ENCODE measurements at regions not wholly inside any gene's neighbourhood (a gene's known extent, or its start where the extent isn't known, plus 50 kb on each side); places are given as distances from the start of the nearest gene placed in this dataset.

DNA sequence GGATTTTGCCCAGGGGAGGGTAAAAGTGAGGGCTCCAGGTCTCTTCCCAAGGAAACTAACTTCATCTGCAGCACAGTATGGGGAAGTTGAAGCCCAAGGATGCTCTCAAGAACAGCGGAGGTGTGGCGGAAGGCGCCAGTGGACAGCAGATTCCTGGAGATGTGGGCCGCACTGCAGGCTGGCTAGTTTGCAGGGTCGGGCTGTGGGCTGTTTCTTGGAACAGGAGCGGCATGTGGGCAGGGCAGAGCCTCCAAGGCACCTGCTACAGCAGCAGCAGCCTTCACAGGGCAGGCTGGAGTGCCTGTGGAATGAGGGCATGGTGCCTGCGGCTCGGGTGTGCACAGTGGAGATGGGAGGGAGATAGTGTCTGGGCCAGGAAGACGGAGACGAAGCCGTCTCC, 100.0 kb upstream of the SFSWAP start:
- no peak overlapping the region for H3K9ac ChIP-seq (replicated peaks in 1 of 4; ENCODE audit: extremely low read depth in 1 of 4, low read depth in 3 of 4, low read length in 3 of 4)
- no peak overlapping the region for H3K23ac ChIP-seq (ENCODE audit: insufficient read length)
- POLR2A ChIA-PET (ENCODE audit: partially characterized antibody) = no interaction called here
- no peak overlapping the region for H3K14ac ChIP-seq (ENCODE audit: insufficient read length)
- CTCF ChIA-PET (ENCODE audit: partially characterized antibody) = interaction anchor here (1.0 to 1.7 kb wide), 3 partner anchors 12 to 507 kb away, joined by 3 to 5 read pairs (median 3); no protein-coding TSS in a partner anchor
- no peak overlapping the region for H2AFZ ChIP-seq (ENCODE audit: low read length)
- no peak for DNase-seq (ENCODE audit: low read depth in 1 of 2, low spot score in 2 of 2)
- H2BK15ac ChIP-seq (ENCODE audit: low read length) = peak overlapping the region; percentile 34; the same call in 1 of the 2 replicates
- H3K36me3 ChIP-seq (ENCODE audit: control insufficient read depth in 2 of 4, insufficient read depth in 4 of 4, low read length in 3 of 4) = no peaks in the 10 kb centered on the region
- H3K4me1 ChIP-seq (replicated peaks in 1 of 4; ENCODE audit: control insufficient read depth in 3 of 4, insufficient read depth in 4 of 4, low read length in 3 of 4) = peaks cover 0 to 5% (median 0%) of the 10 kb centered on the region in 4 experiments; a peak in 5 of 7 replicates
- no peaks in the 10 kb centered on the region for H3K9me3 ChIP-seq (ENCODE audit: insufficient read depth in 2 of 2, low read depth in 1 of 2, low read length in 1 of 2)
- H3K4ac ChIP-seq (replicated peaks; ENCODE audit: insufficient read length, low read depth, low read length) = no peak overlapping the region
- TF ChIP-seq KDM1A (IDR thresholded peaks at IDR 0.05; ENCODE audit: borderline replicate concordance, low read length) (no peak), MAFK (IDR thresholded peaks at IDR 0.05; ENCODE audit: low read depth, low read length) (no peak), RBBP5 (IDR thresholded peaks at IDR 0.05; ENCODE audit: borderline replicate concordance, low read depth, low read length) (no peak)
- no peak overlapping the region for H2BK120ac ChIP-seq (replicated peaks; ENCODE audit: low read depth, low read length)
- no peaks in the 10 kb centered on the region for H4K20me1 ChIP-seq (replicated peaks in 1 of 2; ENCODE audit: control insufficient read depth in 1 of 2, insufficient read depth in 2 of 2, low read length in 2 of 2)
- H4K8ac ChIP-seq (ENCODE audit: extremely low read depth, insufficient read depth, low read length) = no peak overlapping the region
- H2BK20ac ChIP-seq (ENCODE audit: low read length) = no peak overlapping the region
- H4K5ac ChIP-seq (ENCODE audit: insufficient read length, low read depth, low read length) = no peak overlapping the region
- H3K4me3 ChIP-seq (ENCODE audit: extremely low read depth in 1 of 4, insufficient read depth in 2 of 4, low read depth in 3 of 4, low read length in 4 of 4) = no peak overlapping the region
- no peak overlapping the region for H3K4me2 ChIP-seq (ENCODE audit: insufficient read depth in 1 of 2, low read depth in 2 of 2, low read length in 2 of 2)
- no peaks in the 10 kb centered on the region for H3K79me2 ChIP-seq (ENCODE audit: control insufficient read depth in 1 of 2, insufficient read depth in 2 of 2, low read length in 2 of 2)
- H3K79me1 ChIP-seq (ENCODE audit: low read depth, low read length) = no peaks in the 10 kb centered on the region
- no peaks in the 10 kb centered on the region for H3K23me2 ChIP-seq (ENCODE audit: low read depth, low read length)
- H3K27me3 ChIP-seq (replicated peaks in 1 of 4; ENCODE audit: control insufficient read depth in 3 of 4, extremely low read depth in 1 of 4, insufficient read depth in 3 of 4, low read length in 3 of 4) = no peaks in the 10 kb centered on the region; a peak in 1 of 7 replicates
- H3K56ac ChIP-seq (replicated peaks; ENCODE audit: insufficient read length, low read depth, low read length) = no peak overlapping the region
- H2AK5ac ChIP-seq (ENCODE audit: low read depth, low read length) = no peak overlapping the region
- 79% methylated on average over 10 of the region's 11 CpGs; no CpG with 5 or more reads in 1 of the 2 experiments for WGBS, 2 experiments (ENCODE audit: extremely low coverage in 1 of 2, insufficient coverage in 1 of 2, insufficient read length in 1 of 2, insufficient replicate concordance in 2 of 2, low coverage in 1 of 2, low lambda C conversion rate in 2 of 2, missing lambda C conversion rate in 1 of 2)
- no peak overlapping the region; the same call in 1 of the 2 replicates for H2BK5ac ChIP-seq (ENCODE audit: low read depth, low read length)
- FAIRE-seq = no peak
- no peak overlapping the region for H4K91ac ChIP-seq (replicated peaks; ENCODE audit: insufficient read length, low read length)
- 0 out of 2 replicates have a peak overlapping the region, but pooled peaks have one; percentile 17 for H2BK12ac ChIP-seq (ENCODE audit: low read depth, low read length)
- H3K27ac ChIP-seq (ENCODE audit: low read depth, low read length) = no peak overlapping the region
- H3K18ac ChIP-seq (ENCODE audit: extremely low read depth, low read length) = no peak overlapping the region

Data from H1 (cell line).